ENCODE measurements at regions not wholly inside any gene's neighbourhood (a gene's known extent, or its start where the extent isn't known, plus 50 kb on each side); places are given as distances from the start of the nearest gene placed in this dataset.
"Not testable (repeated sequence)": the region's sequence is repeated elsewhere in the genome, so short reads cannot be mapped to it uniquely, and the experiment has no call there.

GRCh38 chr18:78494204-78495085 is 485.2 kb upstream of the SALL3 start:
- Histone ChIP-seq H3K27ac (ENCODE audit: low read depth, low read length) (no peak overlapping the region), H3K27me3 (ENCODE audit: control insufficient read depth in 3 of 3, insufficient read depth in 3 of 3, low read length in 3 of 3) (peaks cover 0 to 5% (median 0%) of the 10 kb centered on the region in 3 donors), H3K9me3 (ENCODE audit: control insufficient read depth in 3 of 3, low read length in 3 of 3) (peaks cover 0 to 3% (median 2%) of the 10 kb centered on the region in 3 donors), H3K9ac (ENCODE audit: low read depth in 1 of 3, low read length in 3 of 3) (no peak overlapping the region), H3K36me3 (ENCODE audit: control insufficient read depth in 3 of 3, insufficient read depth in 3 of 3, low read length in 3 of 3) (no peaks in the 10 kb centered on the region), H3K4me1 (ENCODE audit: control insufficient read depth in 3 of 3, insufficient read depth in 3 of 3, low read length in 3 of 3) (no peaks in the 10 kb centered on the region), H3K4me3 (ENCODE audit: low read length in 3 of 3) (no peak overlapping the region)

- H3K9ac ChIP-seq (ENCODE audit: low read depth in 1 of 3, low read length in 3 of 3) = no peak overlapping the region
- no peaks in the 10 kb centered on the region for H3K4me1 ChIP-seq (ENCODE audit: control insufficient read depth in 3 of 3, insufficient read depth in 3 of 3, low read length in 3 of 3)
- H3K27me3 ChIP-seq (ENCODE audit: control insufficient read depth in 3 of 3, insufficient read depth in 3 of 3, low read length in 3 of 3) = peaks cover 0 to 5% (median 0%) of the 10 kb centered on the region in 3 donors
- H3K27ac ChIP-seq (ENCODE audit: low read depth, low read length) = no peak overlapping the region
- peaks cover 0 to 3% (median 2%) of the 10 kb centered on the region in 3 donors for H3K9me3 ChIP-seq (ENCODE audit: control insufficient read depth in 3 of 3, low read length in 3 of 3)
- H3K36me3 ChIP-seq (ENCODE audit: control insufficient read depth in 3 of 3, insufficient read depth in 3 of 3, low read length in 3 of 3) = no peaks in the 10 kb centered on the region
- H3K4me3 ChIP-seq (ENCODE audit: low read length in 3 of 3) = no peak overlapping the region
Observed at GRCh38 chr18:78495550-78495949, 484.1 kb upstream of the SALL3 start.

- H3K36me3 ChIP-seq (ENCODE audit: control insufficient read depth in 3 of 3, insufficient read depth in 3 of 3, low read length in 3 of 3) = no peaks in the 10 kb centered on the region
- H3K4me3 ChIP-seq (ENCODE audit: low read length in 3 of 3) = no peak overlapping the region
- H3K27me3 ChIP-seq (ENCODE audit: control insufficient read depth in 3 of 3, insufficient read depth in 3 of 3, low read length in 3 of 3) = peaks cover 0 to 5% (median 0%) of the 10 kb centered on the region in 3 donors
- H3K27ac ChIP-seq (ENCODE audit: low read depth, low read length) = no peak overlapping the region
- no peak overlapping the region for H3K9ac ChIP-seq (ENCODE audit: low read depth in 1 of 3, low read length in 3 of 3)
- no peaks in the 10 kb centered on the region for H3K4me1 ChIP-seq (ENCODE audit: control insufficient read depth in 3 of 3, insufficient read depth in 3 of 3, low read length in 3 of 3)
- H3K9me3 ChIP-seq (ENCODE audit: control insufficient read depth in 3 of 3, low read length in 3 of 3) = peaks cover 0 to 3% (median 2%) of the 10 kb centered on the region in 3 donors
Observed at GRCh38 chr18:78496079-78496478, 483.5 kb upstream of the SALL3 start.

GRCh38 chr18:78497641-78498040 is 482.0 kb upstream of the SALL3 start:
- H3K9me3 ChIP-seq (ENCODE audit: control insufficient read depth in 3 of 3, low read length in 3 of 3) = peaks cover 0 to 4% (median 3%) of the 10 kb centered on the region in 3 donors
- no peaks in the 10 kb centered on the region for H3K4me1 ChIP-seq (ENCODE audit: control insufficient read depth in 3 of 3, insufficient read depth in 3 of 3, low read length in 3 of 3)
- H3K27ac ChIP-seq (ENCODE audit: low read depth, low read length) = no peak overlapping the region
- no peaks in the 10 kb centered on the region for H3K36me3 ChIP-seq (ENCODE audit: control insufficient read depth in 3 of 3, insufficient read depth in 3 of 3, low read length in 3 of 3)
- peaks cover 0 to 5% (median 0%) of the 10 kb centered on the region in 3 donors for H3K27me3 ChIP-seq (ENCODE audit: control insufficient read depth in 3 of 3, insufficient read depth in 3 of 3, low read length in 3 of 3)
- no peak overlapping the region for H3K9ac ChIP-seq (ENCODE audit: low read depth in 1 of 3, low read length in 3 of 3)
- no peak overlapping the region for H3K4me3 ChIP-seq (ENCODE audit: low read length in 3 of 3)

- no peaks in the 10 kb centered on the region for H3K36me3 ChIP-seq (ENCODE audit: control insufficient read depth in 3 of 3, insufficient read depth in 3 of 3, low read length in 3 of 3)
- no peak overlapping the region for H3K9ac ChIP-seq (ENCODE audit: low read depth in 1 of 3, low read length in 3 of 3)
- no peak overlapping the region for H3K27ac ChIP-seq (ENCODE audit: low read depth, low read length)
- peaks cover 0 to 2% (median 0%) of the 10 kb centered on the region in 3 donors for H3K9me3 ChIP-seq (ENCODE audit: control insufficient read depth in 3 of 3, low read length in 3 of 3)
- H3K4me1 ChIP-seq (ENCODE audit: control insufficient read depth in 3 of 3, insufficient read depth in 3 of 3, low read length in 3 of 3) = no peaks in the 10 kb centered on the region
- peaks cover 0 to 5% (median 0%) of the 10 kb centered on the region in 3 donors for H3K27me3 ChIP-seq (ENCODE audit: control insufficient read depth in 3 of 3, insufficient read depth in 3 of 3, low read length in 3 of 3)
- H3K4me3 ChIP-seq (ENCODE audit: low read length in 3 of 3) = no peak overlapping the region
Observed at GRCh38 chr18:78499586-78499985, 480.0 kb upstream of the SALL3 start.

GRCh38 chr18:78501251-78501650 is 478.4 kb upstream of the SALL3 start:
- H3K27me3 ChIP-seq (ENCODE audit: control insufficient read depth in 3 of 3, insufficient read depth in 3 of 3, low read length in 3 of 3) = peaks cover 0 to 5% (median 5%) of the 10 kb centered on the region in 3 donors
- H3K4me1 ChIP-seq (ENCODE audit: control insufficient read depth in 3 of 3, insufficient read depth in 3 of 3, low read length in 3 of 3) = no peaks in the 10 kb centered on the region
- H3K4me3 ChIP-seq (ENCODE audit: low read length in 3 of 3) = no peak overlapping the region
- no peaks in the 10 kb centered on the region for H3K36me3 ChIP-seq (ENCODE audit: control insufficient read depth in 3 of 3, insufficient read depth in 3 of 3, low read length in 3 of 3)
- no peak overlapping the region for H3K9ac ChIP-seq (ENCODE audit: low read depth in 1 of 3, low read length in 3 of 3)
- H3K9me3 ChIP-seq (ENCODE audit: control insufficient read depth in 3 of 3, low read length in 3 of 3) = peaks cover 0 to 2% (median 0%) of the 10 kb centered on the region in 3 donors
- H3K27ac ChIP-seq (ENCODE audit: low read depth, low read length) = no peak overlapping the region

GRCh38 chr18:78503129-78503528 is 476.5 kb upstream of the SALL3 start:
- Histone ChIP-seq H3K27ac (ENCODE audit: low read depth, low read length) (no peak overlapping the region), H3K4me3 (ENCODE audit: low read length in 3 of 3) (no peak overlapping the region), H3K9ac (ENCODE audit: low read depth in 1 of 3, low read length in 3 of 3) (no peak overlapping the region), H3K9me3 (ENCODE audit: control insufficient read depth in 3 of 3, low read length in 3 of 3) (peaks cover 0 to 2% (median 2%) of the 10 kb centered on the region in 3 donors), H3K4me1 (ENCODE audit: control insufficient read depth in 3 of 3, insufficient read depth in 3 of 3, low read length in 3 of 3) (no peaks in the 10 kb centered on the region), H3K27me3 (ENCODE audit: control insufficient read depth in 3 of 3, insufficient read depth in 3 of 3, low read length in 3 of 3) (peaks cover 0 to 5% (median 0%) of the 10 kb centered on the region in 3 donors), H3K36me3 (ENCODE audit: control insufficient read depth in 3 of 3, insufficient read depth in 3 of 3, low read length in 3 of 3) (no peaks in the 10 kb centered on the region)

- Histone ChIP-seq H3K4me3 (ENCODE audit: low read length in 3 of 3) (no peak overlapping the region), H3K27me3 (ENCODE audit: control insufficient read depth in 3 of 3, insufficient read depth in 3 of 3, low read length in 3 of 3) (peaks cover 0 to 5% (median 2%) of the 10 kb centered on the region in 3 donors), H3K9ac (ENCODE audit: low read depth in 1 of 3, low read length in 3 of 3) (no peak overlapping the region), H3K4me1 (ENCODE audit: control insufficient read depth in 3 of 3, insufficient read depth in 3 of 3, low read length in 3 of 3) (no peaks in the 10 kb centered on the region), H3K9me3 (ENCODE audit: control insufficient read depth in 3 of 3, low read length in 3 of 3) (peaks cover 0 to 4% (median 2%) of the 10 kb centered on the region in 3 donors), H3K36me3 (ENCODE audit: control insufficient read depth in 3 of 3, insufficient read depth in 3 of 3, low read length in 3 of 3) (no peaks in the 10 kb centered on the region), H3K27ac (ENCODE audit: low read depth, low read length) (no peak overlapping the region)
Observed at GRCh38 chr18:78505851-78506461, 473.7 kb upstream of the SALL3 start.

- no peaks in the 10 kb centered on the region for H3K4me1 ChIP-seq (ENCODE audit: control insufficient read depth in 3 of 3, insufficient read depth in 3 of 3, low read length in 3 of 3)
- H3K36me3 ChIP-seq (ENCODE audit: control insufficient read depth in 3 of 3, insufficient read depth in 3 of 3, low read length in 3 of 3) = no peaks in the 10 kb centered on the region
- H3K27ac ChIP-seq (ENCODE audit: low read depth, low read length) = no peak overlapping the region
- no peak overlapping the region for H3K9ac ChIP-seq (ENCODE audit: low read depth in 1 of 3, low read length in 3 of 3)
- no peak overlapping the region for H3K4me3 ChIP-seq (ENCODE audit: low read length in 3 of 3)
- peaks cover 0 to 4% (median 0%) of the 10 kb centered on the region in 3 donors for H3K9me3 ChIP-seq (ENCODE audit: control insufficient read depth in 3 of 3, low read length in 3 of 3)
- H3K27me3 ChIP-seq (ENCODE audit: control insufficient read depth in 3 of 3, insufficient read depth in 3 of 3, low read length in 3 of 3) = peaks cover 0 to 5% (median 2%) of the 10 kb centered on the region in 3 donors
Observed at GRCh38 chr18:78507217-78507616, 472.4 kb upstream of the SALL3 start.

GRCh38 chr18:78508228-78508824 is 471.3 kb upstream of the SALL3 start:
- not testable (repeated sequence) for H3K36me3 ChIP-seq (ENCODE audit: control insufficient read depth in 3 of 3, insufficient read depth in 3 of 3, low read length in 3 of 3); H3K27me3 ChIP-seq (ENCODE audit: control insufficient read depth in 3 of 3, insufficient read depth in 3 of 3, low read length in 3 of 3); H3K9me3 ChIP-seq (ENCODE audit: control insufficient read depth in 3 of 3, low read length in 3 of 3); H3K27ac ChIP-seq (ENCODE audit: low read depth, low read length); H3K4me1 ChIP-seq (ENCODE audit: control insufficient read depth in 3 of 3, insufficient read depth in 3 of 3, low read length in 3 of 3); H3K9ac ChIP-seq (ENCODE audit: low read depth in 1 of 3, low read length in 3 of 3); H3K4me3 ChIP-seq (ENCODE audit: low read length in 3 of 3)
